ENCODE measurements at regions not wholly inside any gene's neighbourhood (a gene's known extent, or its start where the extent isn't known, plus 50 kb on each side); places are given as distances from the start of the nearest gene placed in this dataset.
"Not testable (repeated sequence)": the region's sequence is repeated elsewhere in the genome, so short reads cannot be mapped to it uniquely, and the experiment has no call there.

DNA sequence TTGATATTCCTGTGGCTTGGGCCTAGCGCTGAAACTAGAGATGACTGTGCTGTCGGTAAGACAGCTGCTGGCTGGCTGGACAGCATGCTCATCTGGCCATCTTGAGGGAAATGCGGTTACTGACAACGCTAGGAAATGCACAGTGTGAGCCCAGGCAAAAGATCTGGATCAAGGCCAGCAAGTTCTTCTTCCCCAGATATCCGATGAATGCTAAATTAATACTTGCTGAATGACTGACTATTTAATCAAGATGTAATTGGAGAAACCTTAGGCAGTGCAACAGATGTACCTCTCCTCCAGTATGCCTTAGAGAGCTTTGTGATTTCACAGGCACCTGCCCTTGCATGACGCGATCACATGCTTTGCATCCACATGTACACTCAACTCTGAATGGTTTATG lies 659.1 kb downstream of the EFNA5 start:
- H3K9ac ChIP-seq (ENCODE audit: low read length in 2 of 2) = no peak overlapping the region
- H3K4me1 ChIP-seq (ENCODE audit: control insufficient read depth, insufficient read depth, low read length) = no peaks in the 10 kb centered on the region
- H3K27me3 ChIP-seq (ENCODE audit: control insufficient read depth in 1 of 2, insufficient read depth in 2 of 2, low read length in 2 of 2) = no peaks in the 10 kb centered on the region
- no peaks in the 10 kb centered on the region for H3K36me3 ChIP-seq (ENCODE audit: control insufficient read depth in 2 of 2, insufficient read depth in 2 of 2, low read length in 2 of 2)
- no peak overlapping the region for H3K27ac ChIP-seq (ENCODE audit: low read length)
- H3K9me3 ChIP-seq (ENCODE audit: control insufficient read depth in 2 of 2, low read length in 2 of 2) = no peaks in the 10 kb centered on the region
- no peak overlapping the region for H3K4me3 ChIP-seq (ENCODE audit: low read length in 2 of 2)

DNA sequence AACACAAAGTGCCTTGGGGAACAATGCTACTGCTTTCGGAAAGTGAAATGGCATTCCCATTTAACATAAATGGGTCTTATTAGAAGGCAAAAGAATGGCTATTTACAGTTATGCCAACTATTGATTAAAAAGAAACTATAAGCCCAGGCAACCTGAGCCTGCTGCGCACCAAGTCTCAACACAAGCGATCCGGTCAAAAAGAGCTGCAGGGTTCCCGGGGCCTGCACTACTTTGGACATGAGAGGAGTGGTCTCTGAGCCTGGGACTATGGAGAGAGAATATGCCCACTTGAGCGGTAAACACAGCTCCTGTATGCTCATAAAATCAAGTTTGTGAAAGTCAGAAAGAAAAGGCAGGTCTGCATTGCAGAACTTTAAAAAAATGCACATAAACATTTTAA lies 660.7 kb downstream of the EFNA5 start:
- no peaks in the 10 kb centered on the region for H3K27me3 ChIP-seq (ENCODE audit: control insufficient read depth in 1 of 2, insufficient read depth in 2 of 2, low read length in 2 of 2)
- H3K9me3 ChIP-seq (ENCODE audit: control insufficient read depth in 2 of 2, low read length in 2 of 2) = no peaks in the 10 kb centered on the region
- H3K9ac ChIP-seq (ENCODE audit: low read length in 2 of 2) = no peak overlapping the region
- H3K27ac ChIP-seq (ENCODE audit: low read length) = no peak overlapping the region
- H3K4me1 ChIP-seq (ENCODE audit: control insufficient read depth, insufficient read depth, low read length) = no peaks in the 10 kb centered on the region
- no peaks in the 10 kb centered on the region for H3K36me3 ChIP-seq (ENCODE audit: control insufficient read depth in 2 of 2, insufficient read depth in 2 of 2, low read length in 2 of 2)
- H3K4me3 ChIP-seq (ENCODE audit: low read length in 2 of 2) = no peak overlapping the region

DNA sequence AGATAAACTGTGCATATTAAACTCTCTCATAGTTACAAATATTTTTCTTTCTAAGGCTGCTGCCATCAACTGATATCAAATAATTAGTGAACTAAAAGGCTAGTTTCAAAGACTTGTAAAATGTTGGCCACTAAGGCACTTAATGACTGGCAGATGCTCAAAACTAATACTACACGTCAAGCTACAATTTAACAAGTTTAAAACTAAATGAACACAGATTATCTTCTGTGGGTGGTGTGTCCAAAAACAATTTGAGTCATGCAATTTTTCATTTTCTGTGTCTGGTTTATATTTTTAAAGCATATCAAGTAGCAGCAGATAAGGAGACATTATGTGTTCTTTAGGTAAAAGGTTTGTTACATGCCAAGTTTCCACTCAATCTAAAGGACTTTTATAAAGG lies 665.1 kb downstream of the EFNA5 start:
- Histone ChIP-seq H3K27me3 (ENCODE audit: control insufficient read depth in 1 of 2, insufficient read depth in 2 of 2, low read length in 2 of 2) (no peaks in the 10 kb centered on the region), H3K9me3 (ENCODE audit: control insufficient read depth in 2 of 2, low read length in 2 of 2) (no peaks in the 10 kb centered on the region), H3K27ac (ENCODE audit: low read length) (no peak overlapping the region), H3K9ac (ENCODE audit: low read length in 2 of 2) (no peak overlapping the region), H3K4me3 (ENCODE audit: low read length in 2 of 2) (no peak overlapping the region), H3K36me3 (ENCODE audit: control insufficient read depth in 2 of 2, insufficient read depth in 2 of 2, low read length in 2 of 2) (no peaks in the 10 kb centered on the region), H3K4me1 (ENCODE audit: control insufficient read depth, insufficient read depth, low read length) (no peaks in the 10 kb centered on the region)

DNA sequence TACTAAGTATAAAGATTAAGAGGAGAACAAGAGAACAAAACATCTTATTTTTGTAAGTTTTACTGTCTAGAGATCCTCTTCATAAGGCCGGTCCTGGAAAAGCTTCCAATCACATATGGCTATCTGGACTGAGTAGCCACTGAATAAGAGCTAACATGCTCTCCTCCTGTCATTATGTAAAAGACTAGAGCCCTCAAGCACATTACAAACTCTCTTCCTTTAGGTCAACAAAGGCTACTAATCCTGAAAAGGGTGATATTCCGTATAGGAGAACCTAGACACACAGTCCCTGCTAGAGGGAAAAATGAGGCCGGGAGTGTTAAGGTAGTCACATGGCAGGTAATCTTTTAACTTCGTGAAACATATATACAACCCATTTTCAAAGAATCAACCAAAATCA lies 665.6 kb downstream of the EFNA5 start:
- no peak overlapping the region for H3K4me3 ChIP-seq (ENCODE audit: low read length in 2 of 2)
- H3K4me1 ChIP-seq (ENCODE audit: control insufficient read depth, insufficient read depth, low read length) = no peaks in the 10 kb centered on the region
- H3K27me3 ChIP-seq (ENCODE audit: control insufficient read depth in 1 of 2, insufficient read depth in 2 of 2, low read length in 2 of 2) = no peaks in the 10 kb centered on the region
- no peaks in the 10 kb centered on the region for H3K36me3 ChIP-seq (ENCODE audit: control insufficient read depth in 2 of 2, insufficient read depth in 2 of 2, low read length in 2 of 2)
- no peak overlapping the region for H3K9ac ChIP-seq (ENCODE audit: low read length in 2 of 2)
- no peak overlapping the region for H3K27ac ChIP-seq (ENCODE audit: low read length)
- H3K9me3 ChIP-seq (ENCODE audit: control insufficient read depth in 2 of 2, low read length in 2 of 2) = no peaks in the 10 kb centered on the region

DNA sequence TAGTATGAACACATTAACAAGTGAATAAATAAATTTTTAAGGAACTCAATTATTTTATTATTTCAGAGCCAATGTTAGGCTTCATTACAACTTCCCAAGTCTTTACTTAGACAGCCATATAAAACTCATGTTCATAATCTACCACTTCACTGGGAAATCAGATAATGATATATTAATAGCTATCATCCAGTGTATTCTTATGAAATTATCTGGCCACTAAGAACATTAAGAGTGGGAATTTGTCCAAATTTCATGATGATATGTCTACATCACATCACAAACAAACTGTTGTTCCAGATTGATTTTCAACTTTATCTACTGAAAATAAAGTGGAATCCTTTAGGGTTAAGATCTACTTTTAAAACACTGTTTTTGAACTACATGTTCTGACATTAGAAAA lies 668.6 kb downstream of the EFNA5 start:
- Histone ChIP-seq H3K27me3 (ENCODE audit: control insufficient read depth in 1 of 2, insufficient read depth in 2 of 2, low read length in 2 of 2) (no peaks in the 10 kb centered on the region), H3K4me1 (ENCODE audit: control insufficient read depth, insufficient read depth, low read length) (no peaks in the 10 kb centered on the region), H3K9ac (ENCODE audit: low read length in 2 of 2) (no peak overlapping the region), H3K9me3 (ENCODE audit: control insufficient read depth in 2 of 2, low read length in 2 of 2) (no peaks in the 10 kb centered on the region), H3K36me3 (ENCODE audit: control insufficient read depth in 2 of 2, insufficient read depth in 2 of 2, low read length in 2 of 2) (no peaks in the 10 kb centered on the region), H3K27ac (ENCODE audit: low read length) (no peak overlapping the region), H3K4me3 (ENCODE audit: low read length in 2 of 2) (no peak overlapping the region)

DNA sequence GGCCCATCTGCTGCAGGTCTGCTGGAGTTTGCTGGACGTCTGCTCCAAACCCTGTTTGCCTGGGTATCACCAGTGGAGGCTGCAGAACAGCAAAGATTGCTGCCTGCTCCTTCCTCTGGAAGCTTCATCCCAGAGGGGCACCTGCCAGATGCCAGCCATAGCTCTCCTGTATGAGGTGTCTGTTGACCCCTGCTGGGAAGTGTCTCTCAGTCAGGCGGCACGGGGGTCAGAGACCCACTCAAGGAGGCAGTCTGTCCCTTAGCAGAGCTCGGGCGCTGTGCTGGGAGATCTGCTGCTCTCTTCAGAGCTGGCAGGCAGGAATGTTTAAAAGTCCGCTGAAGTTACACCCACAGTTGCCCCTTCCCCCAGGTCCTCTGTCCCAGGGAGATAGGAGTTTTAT lies 671.2 kb downstream of the EFNA5 start:
- not testable (repeated sequence) for H3K27ac ChIP-seq (ENCODE audit: low read length); H3K4me3 ChIP-seq (ENCODE audit: low read length in 2 of 2); H3K4me1 ChIP-seq (ENCODE audit: control insufficient read depth, insufficient read depth, low read length); H3K9me3 ChIP-seq (ENCODE audit: control insufficient read depth in 2 of 2, low read length in 2 of 2); H3K27me3 ChIP-seq (ENCODE audit: control insufficient read depth in 1 of 2, insufficient read depth in 2 of 2, low read length in 2 of 2); H3K9ac ChIP-seq (ENCODE audit: low read length in 2 of 2); H3K36me3 ChIP-seq (ENCODE audit: control insufficient read depth in 2 of 2, insufficient read depth in 2 of 2, low read length in 2 of 2)

DNA sequence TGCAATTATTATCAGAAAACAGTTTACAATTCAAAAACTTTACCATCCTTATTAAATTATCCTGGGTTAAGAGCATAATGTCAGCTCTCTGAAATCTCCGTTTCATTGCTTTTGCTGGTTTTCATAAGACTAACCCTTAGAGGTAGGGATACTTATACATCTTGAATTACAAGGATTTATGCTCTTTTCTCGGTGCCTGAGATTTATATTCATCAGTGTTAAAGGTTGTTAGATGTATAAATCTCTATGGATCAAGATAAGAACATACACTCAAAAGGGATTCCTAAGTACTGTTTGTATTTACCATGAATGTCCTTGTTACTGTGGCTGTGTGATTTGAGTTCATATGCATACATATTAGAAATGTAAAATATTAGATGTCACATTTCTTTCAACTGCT lies 684.7 kb downstream of the EFNA5 start:
- Histone ChIP-seq H3K27ac (ENCODE audit: low read length) (no peak overlapping the region), H3K4me1 (ENCODE audit: control insufficient read depth, insufficient read depth, low read length) (no peaks in the 10 kb centered on the region), H3K9ac (ENCODE audit: low read length in 2 of 2) (no peak overlapping the region), H3K9me3 (ENCODE audit: control insufficient read depth in 2 of 2, low read length in 2 of 2) (no peaks in the 10 kb centered on the region), H3K4me3 (ENCODE audit: low read length in 2 of 2) (no peak overlapping the region), H3K27me3 (ENCODE audit: control insufficient read depth in 1 of 2, insufficient read depth in 2 of 2, low read length in 2 of 2) (no peaks in the 10 kb centered on the region), H3K36me3 (ENCODE audit: control insufficient read depth in 2 of 2, insufficient read depth in 2 of 2, low read length in 2 of 2) (no peaks in the 10 kb centered on the region)

DNA sequence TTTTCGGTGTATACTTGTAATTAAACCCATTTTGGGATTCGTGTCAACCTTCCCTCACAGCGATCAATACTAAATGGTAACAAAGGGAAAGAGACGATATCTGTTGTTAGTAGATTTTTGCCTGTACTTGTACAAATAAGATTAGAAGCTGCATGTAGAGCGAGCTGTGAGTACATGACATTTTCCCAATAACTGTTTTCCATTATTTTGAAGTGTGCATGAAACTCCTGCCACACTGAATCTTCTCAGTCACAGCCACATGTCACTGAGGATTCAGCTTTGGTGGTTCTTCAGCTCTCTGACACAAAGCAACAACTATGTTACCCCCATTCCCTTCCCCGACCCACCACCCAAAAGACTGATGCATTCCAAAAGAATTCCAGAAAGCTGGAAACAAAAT lies 685.6 kb downstream of the EFNA5 start:
- no peaks in the 10 kb centered on the region for H3K36me3 ChIP-seq (ENCODE audit: control insufficient read depth in 2 of 2, insufficient read depth in 2 of 2, low read length in 2 of 2)
- H3K27me3 ChIP-seq (ENCODE audit: control insufficient read depth in 1 of 2, insufficient read depth in 2 of 2, low read length in 2 of 2) = no peaks in the 10 kb centered on the region
- no peak overlapping the region for H3K27ac ChIP-seq (ENCODE audit: low read length)
- H3K9ac ChIP-seq (ENCODE audit: low read length in 2 of 2) = no peak overlapping the region
- H3K4me1 ChIP-seq (ENCODE audit: control insufficient read depth, insufficient read depth, low read length) = no peaks in the 10 kb centered on the region
- H3K9me3 ChIP-seq (ENCODE audit: control insufficient read depth in 2 of 2, low read length in 2 of 2) = no peaks in the 10 kb centered on the region
- H3K4me3 ChIP-seq (ENCODE audit: low read length in 2 of 2) = no peak overlapping the region

DNA sequence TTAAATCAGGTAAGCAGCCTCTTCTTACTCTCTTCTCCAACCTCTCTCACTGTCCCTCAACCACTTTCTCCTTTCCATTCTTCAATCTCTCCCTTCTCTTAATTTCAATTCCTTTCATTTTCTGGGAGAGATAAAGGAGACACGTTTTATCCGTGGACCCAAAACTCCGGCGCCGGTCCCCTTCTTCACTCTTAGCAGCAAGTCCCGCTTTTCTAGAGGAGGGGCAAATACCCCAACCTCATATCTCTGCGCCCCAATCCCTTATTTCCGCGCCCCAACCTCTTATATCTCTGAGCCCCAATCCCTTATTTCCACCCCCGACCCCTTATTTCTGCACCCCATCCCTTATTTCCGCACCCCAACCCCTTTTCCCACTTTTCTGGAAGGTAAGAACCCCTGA lies 691.6 kb downstream of the EFNA5 start:
- not testable (repeated sequence) for H3K4me3 ChIP-seq (ENCODE audit: low read length in 2 of 2); H3K4me1 ChIP-seq (ENCODE audit: control insufficient read depth, insufficient read depth, low read length); H3K9ac ChIP-seq (ENCODE audit: low read length in 2 of 2); H3K9me3 ChIP-seq (ENCODE audit: control insufficient read depth in 2 of 2, low read length in 2 of 2); H3K36me3 ChIP-seq (ENCODE audit: control insufficient read depth in 2 of 2, insufficient read depth in 2 of 2, low read length in 2 of 2); H3K27me3 ChIP-seq (ENCODE audit: control insufficient read depth in 1 of 2, insufficient read depth in 2 of 2, low read length in 2 of 2); H3K27ac ChIP-seq (ENCODE audit: low read length)

DNA sequence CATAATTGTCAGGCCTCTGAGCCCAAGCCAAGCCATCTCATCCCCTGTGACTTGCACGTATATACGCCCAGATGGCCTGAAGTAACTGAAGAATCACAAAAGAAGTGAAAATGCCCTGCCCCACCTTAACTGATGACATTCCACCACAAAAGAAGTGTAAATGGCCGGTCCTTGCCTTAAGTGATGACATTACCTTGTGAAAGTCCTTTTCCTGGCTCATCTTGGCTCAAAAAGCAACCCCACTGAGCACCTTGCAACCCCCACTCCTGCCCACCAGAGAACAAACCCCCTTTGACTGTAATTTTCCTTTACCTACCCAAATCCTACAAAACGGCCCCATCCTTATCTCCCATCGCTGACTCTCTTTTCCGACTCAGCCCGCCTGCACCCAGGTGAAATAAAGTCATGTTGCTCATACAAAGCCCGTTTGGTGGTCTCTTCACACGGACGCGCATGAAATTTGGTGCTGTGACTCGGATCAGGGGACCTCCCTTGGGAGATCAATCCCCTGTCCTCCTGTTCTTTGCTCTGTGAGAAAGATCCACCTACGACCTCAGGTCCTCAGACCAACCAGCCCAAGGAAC lies 692.1 kb downstream of the EFNA5 start:
- not testable (repeated sequence) for H3K4me1 ChIP-seq (ENCODE audit: control insufficient read depth, insufficient read depth, low read length); H3K4me3 ChIP-seq (ENCODE audit: low read length in 2 of 2); H3K27me3 ChIP-seq (ENCODE audit: control insufficient read depth in 1 of 2, insufficient read depth in 2 of 2, low read length in 2 of 2); H3K9me3 ChIP-seq (ENCODE audit: control insufficient read depth in 2 of 2, low read length in 2 of 2); H3K36me3 ChIP-seq (ENCODE audit: control insufficient read depth in 2 of 2, insufficient read depth in 2 of 2, low read length in 2 of 2); H3K9ac ChIP-seq (ENCODE audit: low read length in 2 of 2); H3K27ac ChIP-seq (ENCODE audit: low read length)

DNA sequence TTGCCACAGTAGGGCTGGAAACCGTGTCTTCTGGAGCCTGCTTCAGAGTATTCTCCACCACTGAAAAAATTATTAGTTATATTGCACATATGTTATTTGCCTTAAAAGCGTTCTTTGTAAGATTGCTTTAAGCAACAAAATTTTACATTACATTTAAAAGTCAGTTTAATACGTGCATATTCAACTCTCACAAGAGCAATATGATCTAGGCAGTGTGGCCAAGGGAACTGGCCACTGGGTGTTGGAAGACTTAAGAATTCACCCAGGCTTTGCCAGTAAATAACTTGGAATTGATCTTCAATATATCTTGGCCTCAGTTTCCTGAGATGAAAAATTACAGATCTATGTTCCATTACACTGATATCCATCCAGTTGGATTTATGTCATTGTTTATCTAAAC lies 694.4 kb downstream of the EFNA5 start:
- no peaks in the 10 kb centered on the region for H3K36me3 ChIP-seq (ENCODE audit: control insufficient read depth in 2 of 2, insufficient read depth in 2 of 2, low read length in 2 of 2)

More for the DNA sequence above, 694.4 kb downstream of the EFNA5 start:
- no peak overlapping the region for H3K4me3 ChIP-seq (ENCODE audit: low read length in 2 of 2)
- H3K4me1 ChIP-seq (ENCODE audit: control insufficient read depth, insufficient read depth, low read length) = no peaks in the 10 kb centered on the region
- no peaks in the 10 kb centered on the region for H3K27me3 ChIP-seq (ENCODE audit: control insufficient read depth in 1 of 2, insufficient read depth in 2 of 2, low read length in 2 of 2)
- H3K9ac ChIP-seq (ENCODE audit: low read length in 2 of 2) = no peak overlapping the region
- H3K9me3 ChIP-seq (ENCODE audit: control insufficient read depth in 2 of 2, low read length in 2 of 2) = no peaks in the 10 kb centered on the region
- no peak overlapping the region for H3K27ac ChIP-seq (ENCODE audit: low read length)
